ENCODE measurements at regions not wholly inside any gene's neighbourhood (a gene's known extent, or its start where the extent isn't known, plus 50 kb on each side); places are given as distances from the start of the nearest gene placed in this dataset.

DNA sequence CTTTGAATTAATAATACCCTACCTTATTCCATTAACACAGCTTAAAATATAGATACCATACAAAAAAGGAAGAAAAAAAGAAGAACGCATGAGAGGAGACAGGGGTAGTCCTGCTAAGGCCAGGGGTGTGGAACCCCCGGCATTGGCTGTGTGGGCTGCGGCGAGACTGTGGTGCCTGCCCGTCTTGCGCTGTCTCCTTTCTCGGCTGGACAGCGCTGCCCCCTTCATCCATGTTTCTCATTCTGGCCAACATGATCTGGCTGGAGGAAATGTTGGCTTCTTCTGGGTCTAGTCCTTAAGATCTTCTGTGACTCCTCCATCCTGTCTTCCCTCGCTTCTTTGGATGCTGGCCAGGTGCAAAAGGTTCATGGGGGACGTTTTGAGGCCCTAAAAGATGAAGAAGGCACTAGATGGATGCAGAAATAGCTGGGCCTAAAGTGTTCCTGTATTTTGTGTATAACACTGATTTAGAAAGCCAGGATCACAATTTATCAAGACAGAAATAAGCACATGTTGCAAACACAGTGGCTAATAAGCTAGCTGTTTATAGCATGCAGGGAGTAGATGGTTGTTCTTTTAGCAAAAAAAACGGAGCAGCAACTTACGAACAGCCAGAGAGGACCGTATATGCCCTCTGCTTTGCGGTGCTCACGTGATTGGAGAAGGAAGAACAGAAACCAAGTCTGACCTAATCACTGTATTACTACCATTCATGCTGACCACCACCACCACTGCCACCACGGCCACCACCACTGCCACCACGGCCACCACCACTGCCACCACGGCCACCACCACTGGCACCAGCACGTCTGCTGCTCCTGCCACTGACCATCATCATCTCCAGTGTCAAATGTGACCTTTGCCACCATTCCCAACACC, 71.7 kb upstream of the ASB18 start:
- H3K27me3 ChIP-seq (replicated peaks; ENCODE audit: control insufficient read depth, insufficient read depth, low read length), result no peaks in the 10 kb centered on the region
- no peaks in the 10 kb centered on the region for H3K36me3 ChIP-seq (ENCODE audit: control insufficient read depth, insufficient read depth, low read length)
- H3K9me3 Mint-ChIP-seq (ENCODE audit: unreplicated experiment), result no peaks in the 10 kb centered on the region
- no peaks in the 10 kb centered on the region for H3K36me3 Mint-ChIP-seq (ENCODE audit: insufficient read depth, unreplicated experiment)
- peaks cover 4% of the 10 kb centered on the region for H3K4me1 Mint-ChIP-seq (ENCODE audit: low read depth, unreplicated experiment)
- POLR2A ChIA-PET, result no interaction called here
- H3K27me3 Mint-ChIP-seq (ENCODE audit: insufficient read depth, unreplicated experiment), result no peaks in the 10 kb centered on the region
- H3K27ac Mint-ChIP-seq (ENCODE audit: unreplicated experiment), result no peak overlapping the region
- TF ChIP-seq CTCF (IDR thresholded peaks at IDR 0.05; ENCODE audit: insufficient read depth in 1 of 2, low read depth in 1 of 2, low read length in 1 of 2, severe bottlenecking in 1 of 2, unreplicated experiment in 1 of 2), result no peak
- no peak overlapping the region for H3K4me3 ChIP-seq (ENCODE audit: low read depth, low read length)
- H3K4me1 ChIP-seq, result no peaks in the 10 kb centered on the region
- H3K4me3 Mint-ChIP-seq (ENCODE audit: unreplicated experiment), result no peak overlapping the region
- intact Hi-C loops (cut with micrococcal nuclease; ENCODE audit: unreplicated experiment), result no loop called here
- no peaks in the 10 kb centered on the region for H3K9me3 ChIP-seq
- no TSS peak for BruUV-seq (replicated peaks)
- CTCF ChIA-PET, result no interaction called here
- DNase-seq, result no peak

DNA sequence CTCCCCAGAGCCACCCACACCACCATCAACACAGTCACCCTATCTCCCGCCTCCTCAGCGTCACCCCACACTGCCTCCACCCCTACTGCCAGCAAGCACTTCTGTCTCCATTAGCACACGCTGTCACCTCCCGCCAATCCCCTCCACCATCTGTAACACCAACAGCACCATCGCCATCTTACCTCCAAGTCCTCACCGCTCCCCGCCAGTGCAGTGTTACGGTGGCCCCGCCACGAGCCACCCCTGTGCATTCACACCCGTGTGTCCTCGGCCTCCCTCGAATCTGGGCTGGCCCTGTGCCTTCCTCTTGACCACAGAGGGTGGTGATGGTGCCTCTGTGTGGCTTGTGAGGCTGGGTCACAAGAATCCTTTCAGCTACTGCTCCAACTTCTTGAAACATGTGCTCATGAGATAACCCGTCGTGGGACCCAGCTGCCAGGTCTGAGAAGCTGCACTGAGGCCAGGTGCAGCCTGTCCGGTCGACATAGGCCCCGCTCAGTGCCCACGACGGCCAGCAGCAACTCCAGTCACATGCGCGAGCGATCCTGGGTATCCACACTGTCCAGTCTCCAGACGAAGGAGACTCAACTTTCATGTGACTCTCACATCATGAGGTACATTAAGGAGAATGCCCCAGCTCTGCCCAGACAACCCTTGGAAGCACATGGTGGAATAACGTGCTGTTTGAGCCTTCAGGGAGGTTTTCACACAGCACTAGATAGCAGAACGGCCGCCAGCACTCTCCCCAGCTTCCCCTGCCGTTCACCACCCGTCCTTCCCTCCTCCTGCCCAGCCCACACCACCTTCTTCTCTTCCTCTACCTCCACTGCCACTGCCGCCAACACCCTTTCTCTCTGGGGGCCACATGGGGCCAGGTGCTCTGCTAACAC, 72.6 kb upstream of the ASB18 start:
- no TSS peak for BruUV-seq (replicated peaks)
- Mint-ChIP-seq H3K27me3 (ENCODE audit: insufficient read depth, unreplicated experiment) (no peaks in the 10 kb centered on the region), H3K4me1 (ENCODE audit: low read depth, unreplicated experiment) (peaks cover 4% of the 10 kb centered on the region), H3K9me3 (ENCODE audit: unreplicated experiment) (no peaks in the 10 kb centered on the region), H3K27ac (ENCODE audit: unreplicated experiment) (no peak overlapping the region), H3K36me3 (ENCODE audit: insufficient read depth, unreplicated experiment) (no peaks in the 10 kb centered on the region), H3K4me3 (ENCODE audit: unreplicated experiment) (no peak overlapping the region)
- no peak for TF ChIP-seq CTCF (IDR thresholded peaks at IDR 0.05; ENCODE audit: insufficient read depth in 1 of 2, low read depth in 1 of 2, low read length in 1 of 2, severe bottlenecking in 1 of 2, unreplicated experiment in 1 of 2)
- no peak for DNase-seq
- POLR2A ChIA-PET, result no interaction called here
- intact Hi-C loops (cut with micrococcal nuclease; ENCODE audit: unreplicated experiment), result no loop called here
- Histone ChIP-seq H3K4me3 (ENCODE audit: low read depth, low read length) (no peak overlapping the region), H3K27me3 (replicated peaks; ENCODE audit: control insufficient read depth, insufficient read depth, low read length) (no peaks in the 10 kb centered on the region), H3K36me3 (ENCODE audit: control insufficient read depth, insufficient read depth, low read length) (no peaks in the 10 kb centered on the region), H3K9me3 (no peaks in the 10 kb centered on the region), H3K4me1 (no peaks in the 10 kb centered on the region)
- CTCF ChIA-PET, result no interaction called here

- Mint-ChIP-seq H3K9me3 (ENCODE audit: unreplicated experiment) (no peaks in the 10 kb centered on the region), H3K36me3 (ENCODE audit: insufficient read depth, unreplicated experiment) (no peaks in the 10 kb centered on the region), H3K4me1 (ENCODE audit: low read depth, unreplicated experiment) (peaks cover 4% of the 10 kb centered on the region), H3K27ac (ENCODE audit: unreplicated experiment) (no peak overlapping the region), H3K4me3 (ENCODE audit: unreplicated experiment) (no peak overlapping the region), H3K27me3 (ENCODE audit: insufficient read depth, unreplicated experiment) (no peaks in the 10 kb centered on the region)
- no peak for DNase-seq
- CTCF ChIA-PET, result no interaction called here
- Histone ChIP-seq H3K9me3 (no peaks in the 10 kb centered on the region), H3K36me3 (ENCODE audit: control insufficient read depth, insufficient read depth, low read length) (no peaks in the 10 kb centered on the region), H3K4me3 (ENCODE audit: low read depth, low read length) (no peak overlapping the region), H3K27me3 (replicated peaks; ENCODE audit: control insufficient read depth, insufficient read depth, low read length) (no peaks in the 10 kb centered on the region), H3K4me1 (no peaks in the 10 kb centered on the region)
- intact Hi-C loops (cut with micrococcal nuclease; ENCODE audit: unreplicated experiment), result no loop called here
- TF ChIP-seq CTCF (IDR thresholded peaks at IDR 0.05; ENCODE audit: insufficient read depth in 1 of 2, low read depth in 1 of 2, low read length in 1 of 2, severe bottlenecking in 1 of 2, unreplicated experiment in 1 of 2), result no peak
- BruUV-seq (replicated peaks), result no TSS peak
- POLR2A ChIA-PET, result interaction anchor here (0.6 kb wide), 1 partner anchor 748 kb away, joined by 4 read pairs; the partner anchor contains the start of gene COPS8
Measured at GRCh38 chr2:236337465-236338325, 73.5 kb upstream of the ASB18 start.
